Parathyroid adenoma (tissue), 2 donors: ENCODE measurements at regions not wholly inside any gene's neighbourhood (a gene's known extent, or its start where the extent isn't known, plus 50 kb on each side); places are given as distances from the start of the nearest gene placed in this dataset.

ENCODE experiments used
- H2AFZ ChIP-seq: fragments of 300-600 bp; sonication (generic); one replicate; pipeline ENCODE4 v1.7.0; 2017; ENCODE audit warnings: antibody characterized with exemption, mild to moderate bottlenecking
- H3K27ac ChIP-seq: fragments of 300-600 bp; sonication (generic); one replicate; pipeline ENCODE4 v1.7.0; 2017
- H3K27me3 ChIP-seq: fragments of 300-600 bp; sonication (generic); one replicate; pipeline ENCODE4 v1.7.0; 2017; ENCODE audit warnings: low read length; ENCODE audit not compliant: control insufficient read depth, insufficient read depth
- H3K36me3 ChIP-seq: fragments of 300-600 bp; sonication (generic); one replicate; pipeline ENCODE4 v1.7.0; 2017; ENCODE audit warnings: low read length; ENCODE audit not compliant: control insufficient read depth, insufficient read depth
- H3K4me1 ChIP-seq: fragments of 300-600 bp; sonication (generic); one replicate; pipeline ENCODE4 v1.7.0; 2017; ENCODE audit warnings: control low read depth
- H3K4me2 ChIP-seq: fragments of 300-600 bp; sonication (generic); one replicate; pipeline ENCODE4 v1.7.0; 2017; ENCODE audit warnings: low read length
- H3K4me3 ChIP-seq: fragments of 300-600 bp; sonication (generic); one replicate; pipeline ENCODE4 v1.7.0; 2017; ENCODE audit warnings: low read depth, low read length
- H3K79me2 ChIP-seq: fragments of 300-600 bp; sonication (generic); one replicate; pipeline ENCODE4 v1.7.0; 2017; ENCODE audit warnings: control low read depth
- H3K9ac ChIP-seq: fragments of 300-600 bp; sonication (generic); one replicate; pipeline ENCODE4 v1.7.0; 2017; ENCODE audit warnings: mild to moderate bottlenecking
- H3K9me3 ChIP-seq: fragments of 300-600 bp; sonication (generic); one replicate; pipeline ENCODE4 v1.7.0; 2017; ENCODE audit warnings: low read length; ENCODE audit not compliant: control insufficient read depth
- TF ChIP-seq, protein P1 (sequence below): fragments of 300-600 bp; sonication (generic); IDR thresholded peaks from one replicate; pipeline ENCODE4 v1.7.0; 2017; ENCODE audit warnings: antibody characterized with exemption, mild to moderate bottlenecking
- donor health status: primary hyperparathyroidism.

GRCh38 chr10:123257904-123258456 is 103.8 kb downstream of the BUB3 start:
- H3K27me3 ChIP-seq = no peaks in the 10 kb centered on the region
- H3K9ac ChIP-seq = no peak overlapping the region
- H3K79me2 ChIP-seq = peaks cover 2% of the 10 kb centered on the region
- no peaks in the 10 kb centered on the region for H3K4me1 ChIP-seq
- no peak overlapping the region for H3K4me2 ChIP-seq
- no peaks in the 10 kb centered on the region for H3K36me3 ChIP-seq
- H3K27ac ChIP-seq = no peak overlapping the region
- H2AFZ ChIP-seq = no peak overlapping the region
- no peak overlapping the region for H3K4me3 ChIP-seq
- TF ChIP-seq, protein P1, sequence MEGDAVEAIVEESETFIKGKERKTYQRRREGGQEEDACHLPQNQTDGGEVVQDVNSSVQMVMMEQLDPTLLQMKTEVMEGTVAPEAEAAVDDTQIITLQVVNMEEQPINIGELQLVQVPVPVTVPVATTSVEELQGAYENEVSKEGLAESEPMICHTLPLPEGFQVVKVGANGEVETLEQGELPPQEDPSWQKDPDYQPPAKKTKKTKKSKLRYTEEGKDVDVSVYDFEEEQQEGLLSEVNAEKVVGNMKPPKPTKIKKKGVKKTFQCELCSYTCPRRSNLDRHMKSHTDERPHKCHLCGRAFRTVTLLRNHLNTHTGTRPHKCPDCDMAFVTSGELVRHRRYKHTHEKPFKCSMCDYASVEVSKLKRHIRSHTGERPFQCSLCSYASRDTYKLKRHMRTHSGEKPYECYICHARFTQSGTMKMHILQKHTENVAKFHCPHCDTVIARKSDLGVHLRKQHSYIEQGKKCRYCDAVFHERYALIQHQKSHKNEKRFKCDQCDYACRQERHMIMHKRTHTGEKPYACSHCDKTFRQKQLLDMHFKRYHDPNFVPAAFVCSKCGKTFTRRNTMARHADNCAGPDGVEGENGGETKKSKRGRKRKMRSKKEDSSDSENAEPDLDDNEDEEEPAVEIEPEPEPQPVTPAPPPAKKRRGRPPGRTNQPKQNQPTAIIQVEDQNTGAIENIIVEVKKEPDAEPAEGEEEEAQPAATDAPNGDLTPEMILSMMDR = no peak
- H3K9me3 ChIP-seq = no peaks in the 10 kb centered on the region

DNA sequence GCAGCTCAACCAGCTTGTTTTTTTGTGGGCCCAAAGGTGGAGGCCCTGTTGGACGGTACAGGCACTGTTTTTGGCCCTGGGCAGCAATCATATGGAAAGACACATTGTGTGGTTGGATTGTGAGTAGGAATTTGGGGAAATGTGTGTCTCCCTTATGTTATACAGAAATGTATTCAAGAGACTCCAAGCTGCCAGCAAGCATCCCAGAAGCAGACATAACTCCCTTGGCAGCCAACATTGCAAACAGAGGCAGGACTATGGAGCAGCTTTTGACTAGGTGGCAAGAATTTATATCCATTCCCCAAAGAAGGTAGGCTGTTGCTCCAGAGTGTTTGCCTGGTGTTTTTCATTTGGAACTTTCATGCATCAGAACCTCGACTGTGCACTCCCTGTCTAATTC is 104.9 kb downstream of the BUB3 start:
- H3K79me2 ChIP-seq = peaks cover 2% of the 10 kb centered on the region
- TF ChIP-seq, protein P1 = no peak
- no peak overlapping the region for H3K9ac ChIP-seq
- H2AFZ ChIP-seq = no peak overlapping the region
- no peak overlapping the region for H3K27ac ChIP-seq
- no peaks in the 10 kb centered on the region for H3K27me3 ChIP-seq
- no peaks in the 10 kb centered on the region for H3K9me3 ChIP-seq
- no peak overlapping the region for H3K4me2 ChIP-seq
- no peak overlapping the region for H3K4me3 ChIP-seq
- H3K36me3 ChIP-seq = no peaks in the 10 kb centered on the region
- H3K4me1 ChIP-seq = no peaks in the 10 kb centered on the region

- Histone ChIP-seq H3K27ac (no peak overlapping the region), H3K9me3 (no peaks in the 10 kb centered on the region), H3K4me1 (no peaks in the 10 kb centered on the region), H3K27me3 (no peaks in the 10 kb centered on the region), H3K4me3 (no peak overlapping the region), H2AFZ (no peak overlapping the region), H3K36me3 (no peaks in the 10 kb centered on the region), H3K79me2 (peaks cover 2% of the 10 kb centered on the region), H3K4me2 (no peak overlapping the region), H3K9ac (no peak overlapping the region)
- TF ChIP-seq, protein P1 = no peak
Measured at GRCh38 chr10:123259791-123260190, 105.6 kb downstream of the BUB3 start.

GRCh38 chr10:123262456-123262855 is 108.3 kb downstream of the BUB3 start:
- no peaks in the 10 kb centered on the region for H3K9me3 ChIP-seq
- no peaks in the 10 kb centered on the region for H3K79me2 ChIP-seq
- no peak overlapping the region for H3K4me3 ChIP-seq
- H3K4me2 ChIP-seq = no peak overlapping the region
- H3K9ac ChIP-seq = no peak overlapping the region
- H2AFZ ChIP-seq = no peak overlapping the region
- no peaks in the 10 kb centered on the region for H3K27me3 ChIP-seq
- TF ChIP-seq, protein P1 = no peak
- no peak overlapping the region for H3K27ac ChIP-seq
- no peaks in the 10 kb centered on the region for H3K36me3 ChIP-seq
- H3K4me1 ChIP-seq = no peaks in the 10 kb centered on the region

DNA sequence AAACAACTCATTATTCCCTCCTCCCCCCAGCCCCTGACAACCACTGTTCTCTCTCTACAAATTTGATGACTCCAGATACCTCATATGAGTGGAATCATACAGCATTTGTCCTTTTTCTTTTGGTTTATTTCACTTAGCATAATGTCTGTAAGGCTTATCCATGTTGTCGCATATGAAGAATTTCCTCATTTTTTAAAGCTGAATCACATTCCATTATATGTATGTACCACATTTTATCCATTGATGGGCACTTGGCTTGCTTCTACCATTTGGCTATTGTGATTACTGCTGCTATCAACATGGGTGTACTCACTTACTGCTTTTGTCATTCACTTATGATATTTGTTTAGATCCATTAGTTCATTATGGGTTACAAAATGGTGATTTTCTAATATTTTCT is 112.8 kb downstream of the BUB3 start:
- Histone ChIP-seq H3K4me2 (no peak overlapping the region), H3K27me3 (no peaks in the 10 kb centered on the region), H3K27ac (no peak overlapping the region), H3K9me3 (no peaks in the 10 kb centered on the region), H3K36me3 (no peaks in the 10 kb centered on the region), H3K79me2 (no peaks in the 10 kb centered on the region), H3K9ac (no peak overlapping the region), H2AFZ (no peak overlapping the region), H3K4me1 (no peaks in the 10 kb centered on the region), H3K4me3 (no peak overlapping the region)
- TF ChIP-seq, protein P1 = no peak
